GM12874 (cell line): ENCODE measurements at regions not wholly inside any gene's neighbourhood (a gene's known extent, or its start where the extent isn't known, plus 50 kb on each side); places are given as distances from the start of the nearest gene placed in this dataset.

Experiments
- TF ChIP-seq, protein P1 (sequence below): IDR thresholded peaks from 2 replicates; pipeline ENCODE4 v1.5.1; 2011; ENCODE audit warnings: low read depth, mild to moderate bottlenecking, control low read depth, low read length, moderate library complexity; ENCODE audit not compliant: insufficient read depth

GRCh38 chr5:56354836-56355235, 121.7 kb upstream of the ANKRD55 start:
- TF ChIP-seq, protein P1, sequence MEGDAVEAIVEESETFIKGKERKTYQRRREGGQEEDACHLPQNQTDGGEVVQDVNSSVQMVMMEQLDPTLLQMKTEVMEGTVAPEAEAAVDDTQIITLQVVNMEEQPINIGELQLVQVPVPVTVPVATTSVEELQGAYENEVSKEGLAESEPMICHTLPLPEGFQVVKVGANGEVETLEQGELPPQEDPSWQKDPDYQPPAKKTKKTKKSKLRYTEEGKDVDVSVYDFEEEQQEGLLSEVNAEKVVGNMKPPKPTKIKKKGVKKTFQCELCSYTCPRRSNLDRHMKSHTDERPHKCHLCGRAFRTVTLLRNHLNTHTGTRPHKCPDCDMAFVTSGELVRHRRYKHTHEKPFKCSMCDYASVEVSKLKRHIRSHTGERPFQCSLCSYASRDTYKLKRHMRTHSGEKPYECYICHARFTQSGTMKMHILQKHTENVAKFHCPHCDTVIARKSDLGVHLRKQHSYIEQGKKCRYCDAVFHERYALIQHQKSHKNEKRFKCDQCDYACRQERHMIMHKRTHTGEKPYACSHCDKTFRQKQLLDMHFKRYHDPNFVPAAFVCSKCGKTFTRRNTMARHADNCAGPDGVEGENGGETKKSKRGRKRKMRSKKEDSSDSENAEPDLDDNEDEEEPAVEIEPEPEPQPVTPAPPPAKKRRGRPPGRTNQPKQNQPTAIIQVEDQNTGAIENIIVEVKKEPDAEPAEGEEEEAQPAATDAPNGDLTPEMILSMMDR: no peak

- TF ChIP-seq, protein P1: no peak
Observed at GRCh38 chr5:56352808-56353590, 119.9 kb upstream of the ANKRD55 start.

GRCh38 chr5:56350597-56351170, 117.6 kb upstream of the ANKRD55 start:
- TF ChIP-seq, protein P1: no peak

- TF ChIP-seq, protein P1: no peak
Observed at GRCh38 chr5:56350011-56350596, 117.0 kb upstream of the ANKRD55 start.

DNA sequence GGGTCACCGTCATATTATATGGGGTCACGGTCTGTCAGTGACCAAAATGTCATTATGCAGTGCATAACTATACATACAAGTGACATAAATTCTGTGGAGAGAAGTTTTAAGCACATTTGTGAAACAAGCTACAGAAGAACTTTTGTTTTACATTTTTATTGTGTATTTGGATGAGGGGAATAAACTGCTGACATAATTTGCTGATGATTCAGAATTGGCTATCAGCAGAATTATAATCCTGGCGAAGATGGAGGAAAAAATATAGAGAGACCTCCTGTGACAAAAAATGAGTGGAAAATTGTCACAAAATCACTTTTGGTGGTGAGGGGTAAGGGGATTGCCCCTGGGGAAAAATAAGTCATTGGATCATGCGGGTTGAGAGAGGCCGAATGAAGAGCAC, 116.3 kb upstream of the ANKRD55 start:
- TF ChIP-seq, protein P1: no peak

DNA sequence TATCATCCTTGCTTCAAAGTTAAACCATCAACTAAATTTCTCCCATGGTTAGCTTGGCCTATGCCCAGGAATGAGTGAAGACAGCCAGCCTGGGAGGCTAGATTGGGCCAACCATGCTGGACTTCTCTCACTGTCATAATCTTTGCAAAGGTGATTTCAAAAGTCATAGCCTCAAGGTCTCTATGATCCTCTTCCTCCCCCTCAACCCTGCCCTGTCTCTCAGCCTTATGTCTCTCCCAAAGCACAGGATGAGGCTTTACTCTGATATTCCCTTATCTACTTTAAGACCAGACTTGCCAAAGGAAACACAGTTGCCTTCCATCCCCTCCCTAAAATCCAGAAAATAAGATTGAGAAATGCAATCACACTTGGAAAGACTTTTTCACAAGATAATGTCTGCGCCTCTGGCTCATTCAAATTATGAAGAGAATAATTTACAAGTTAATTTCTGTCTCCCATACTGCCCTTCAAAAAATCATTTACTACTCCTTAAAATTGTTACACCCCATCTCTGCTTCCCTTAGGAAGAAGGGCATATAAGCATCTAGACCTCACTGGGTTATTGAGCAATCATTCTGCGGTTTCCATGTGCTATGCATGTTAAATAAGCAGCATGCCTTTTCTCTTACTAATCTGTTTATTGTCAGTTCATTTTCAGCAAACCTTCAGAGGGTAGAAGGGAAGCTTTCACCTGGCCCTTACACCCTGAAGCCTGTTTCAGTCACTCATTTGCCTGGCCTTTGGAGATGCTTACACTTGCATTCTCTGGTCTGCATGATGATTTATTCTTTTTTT, 113.8 kb upstream of the ANKRD55 start:
- TF ChIP-seq, protein P1: no peak

DNA sequence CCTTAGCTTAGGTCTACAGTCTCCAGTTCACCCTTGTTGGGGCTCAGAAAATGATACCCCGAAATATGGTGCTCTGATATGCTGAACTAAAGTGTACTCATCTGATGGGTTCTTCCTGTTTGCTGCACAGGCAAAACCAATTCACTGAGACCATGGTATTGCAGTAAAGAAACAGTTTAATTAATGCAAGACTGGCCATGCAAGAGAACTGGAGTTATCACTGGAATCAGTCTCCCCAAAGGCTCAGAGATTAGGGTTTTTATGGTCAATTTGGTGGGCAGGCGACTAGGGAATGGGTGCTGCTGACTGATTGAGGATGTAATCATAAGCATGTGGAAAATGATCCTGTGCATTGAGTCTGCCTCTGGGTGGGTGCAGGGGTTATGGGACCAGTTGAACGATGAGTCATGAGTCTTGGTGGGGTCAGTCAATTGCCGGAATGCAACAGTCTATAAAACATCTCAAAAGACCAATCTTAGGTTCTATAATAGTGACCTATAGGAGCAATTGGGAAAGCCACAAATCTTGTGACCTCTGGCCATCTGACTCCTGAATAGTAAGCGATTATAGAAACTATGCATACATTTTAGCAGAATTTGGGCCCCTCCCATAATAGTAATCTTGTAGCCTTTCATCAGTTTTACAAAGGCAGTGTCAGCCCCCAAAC, 113.0 kb upstream of the ANKRD55 start:
- TF ChIP-seq, protein P1: no peak
